ENCODE measurements at regions not wholly inside any gene's neighbourhood (a gene's known extent, or its start where the extent isn't known, plus 50 kb on each side); places are given as distances from the start of the nearest gene placed in this dataset.

GRCh38 chr2:64939332-64939917 is 49.8 kb upstream of the SLC1A4 start:
- no peak for DNase-seq (ENCODE audit: low read depth in 2 of 2)
